Activated naive CD8-positive, alpha-beta T cell treated with anti-CD3 and anti-CD28 coated beads, Interleukin-2, amount 10 ng/mL, durations not matched to agents 7 days and 5 days (primary cell): ENCODE measurements at regions not wholly inside any gene's neighbourhood (a gene's known extent, or its start where the extent isn't known, plus 50 kb on each side); places are given as distances from the start of the nearest gene placed in this dataset.

Experiments
- ATAC-seq: fragments of 150-1000 bp; cut with Tn5 transposase; one replicate; pipeline ENCODE4 v1.10.0; 2021; ENCODE audit warnings: low read depth, moderate library complexity
- POLR2A ChIA-PET: fragments of 350-600 bp; sonication (Branson Sonifier 250); formaldehyde crosslinking; loops from one replicate; lab custom pipeline; 2021; ENCODE audit warnings: antibody characterized with exemption; lab: Charles Lee
- DNase-seq: peaks from one replicate; pipeline ENCODE4 v3.0.0; 2021
- H3K27ac Mint-ChIP-seq: one replicate; pipeline ENCODE4 v1.8.0; 2022; ENCODE audit warnings: mild to moderate bottlenecking, mixed read lengths
- H3K27me3 Mint-ChIP-seq: one replicate; pipeline ENCODE4 v1.8.0; 2022; ENCODE audit warnings: mild to moderate bottlenecking, moderate library complexity, mixed read lengths
- H3K36me3 Mint-ChIP-seq: one replicate; pipeline ENCODE4 v1.8.0; 2021; ENCODE audit warnings: mild to moderate bottlenecking, mixed read lengths
- H3K4me1 Mint-ChIP-seq: one replicate; pipeline ENCODE4 v1.8.0; 2021; ENCODE audit warnings: mixed read lengths
- H3K4me3 Mint-ChIP-seq: one replicate; pipeline ENCODE4 v1.8.0; 2022; ENCODE audit warnings: mild to moderate bottlenecking, moderate library complexity, mixed read lengths
- H3K9me3 Mint-ChIP-seq: one replicate; pipeline ENCODE4 v1.8.0; 2021; ENCODE audit warnings: mixed read lengths

- Mint-ChIP-seq H3K4me3 (no peak overlapping the region), H3K27ac (no peak overlapping the region), H3K4me1 (no peaks in the 10 kb centered on the region), H3K9me3 (no peaks in the 10 kb centered on the region), H3K36me3 (no peaks in the 10 kb centered on the region), H3K27me3 (no peaks in the 10 kb centered on the region)
- POLR2A ChIA-PET, result interaction anchor here (0.6 kb wide), 1 partner anchor 587 kb away, joined by 3 read pairs; no protein-coding TSS in a partner anchor
- DNase-seq, result no peak
- no peak for ATAC-seq
Measured at GRCh38 chr14:66405158-66405557, 81.0 kb upstream of the CCDC196 start.

GRCh38 chr14:66413901-66414300 lies 72.3 kb upstream of the CCDC196 start:
- no peaks in the 10 kb centered on the region for H3K4me1 Mint-ChIP-seq
- DNase-seq, result no peak
- ATAC-seq, result no peak
- POLR2A ChIA-PET, result no interaction called here
- no peak overlapping the region for H3K27ac Mint-ChIP-seq
- no peak overlapping the region for H3K4me3 Mint-ChIP-seq
- peaks cover 2% of the 10 kb centered on the region for H3K36me3 Mint-ChIP-seq
- no peaks in the 10 kb centered on the region for H3K27me3 Mint-ChIP-seq
- H3K9me3 Mint-ChIP-seq, result peaks cover 1% of the 10 kb centered on the region

GRCh38 chr14:66414511-66414910 lies 71.7 kb upstream of the CCDC196 start:
- peaks cover 2% of the 10 kb centered on the region for H3K36me3 Mint-ChIP-seq
- DNase-seq (no peak), ATAC-seq (no peak)
- no peaks in the 10 kb centered on the region for H3K4me1 Mint-ChIP-seq
- no peak overlapping the region for H3K27ac Mint-ChIP-seq
- no peak overlapping the region for H3K4me3 Mint-ChIP-seq
- POLR2A ChIA-PET, result no interaction called here
- H3K27me3 Mint-ChIP-seq, result no peaks in the 10 kb centered on the region
- H3K9me3 Mint-ChIP-seq, result peaks cover 1% of the 10 kb centered on the region

- POLR2A ChIA-PET, result no interaction called here
- Mint-ChIP-seq H3K27me3 (no peaks in the 10 kb centered on the region), H3K9me3 (no peaks in the 10 kb centered on the region), H3K27ac (no peak overlapping the region), H3K4me1 (no peaks in the 10 kb centered on the region), H3K36me3 (no peaks in the 10 kb centered on the region), H3K4me3 (no peak overlapping the region)
- ATAC-seq (no peak), DNase-seq (no peak)
Measured at GRCh38 chr14:66420251-66421006, 65.7 kb upstream of the CCDC196 start.

- Mint-ChIP-seq H3K27ac (no peak overlapping the region), H3K36me3 (no peaks in the 10 kb centered on the region), H3K9me3 (no peaks in the 10 kb centered on the region), H3K27me3 (no peaks in the 10 kb centered on the region), H3K4me3 (no peak overlapping the region), H3K4me1 (no peaks in the 10 kb centered on the region)
- ATAC-seq, result no peak
- no peak for DNase-seq
- POLR2A ChIA-PET, result no interaction called here
Measured at GRCh38 chr14:66421990-66422946, 63.9 kb upstream of the CCDC196 start.

- H3K4me3 Mint-ChIP-seq, result no peak overlapping the region
- H3K9me3 Mint-ChIP-seq, result no peaks in the 10 kb centered on the region
- no peak overlapping the region for H3K27ac Mint-ChIP-seq
- DNase-seq (no peak), ATAC-seq (no peak)
- no peaks in the 10 kb centered on the region for H3K27me3 Mint-ChIP-seq
- no peaks in the 10 kb centered on the region for H3K4me1 Mint-ChIP-seq
- peaks cover 1% of the 10 kb centered on the region for H3K36me3 Mint-ChIP-seq
- POLR2A ChIA-PET, result no interaction called here
Measured at GRCh38 chr14:66425402-66425801, 60.8 kb upstream of the CCDC196 start.

- Mint-ChIP-seq H3K36me3 (peaks cover 1% of the 10 kb centered on the region), H3K4me1 (no peaks in the 10 kb centered on the region), H3K27me3 (no peaks in the 10 kb centered on the region), H3K4me3 (no peak overlapping the region), H3K9me3 (no peaks in the 10 kb centered on the region), H3K27ac (no peak overlapping the region)
- POLR2A ChIA-PET, result no interaction called here
- DNase-seq (no peak), ATAC-seq (no peak)
Measured at GRCh38 chr14:66426451-66426850, 59.7 kb upstream of the CCDC196 start.

- no peak overlapping the region for H3K27ac Mint-ChIP-seq
- H3K9me3 Mint-ChIP-seq, result peaks cover 2% of the 10 kb centered on the region
- no peak overlapping the region for H3K4me3 Mint-ChIP-seq
- no peaks in the 10 kb centered on the region for H3K4me1 Mint-ChIP-seq
- POLR2A ChIA-PET, result no interaction called here
- no peak for ATAC-seq
- H3K36me3 Mint-ChIP-seq, result peaks cover 1% of the 10 kb centered on the region
- DNase-seq, result no peak
- H3K27me3 Mint-ChIP-seq, result no peaks in the 10 kb centered on the region
Measured at GRCh38 chr14:66432334-66432733, 53.8 kb upstream of the CCDC196 start.

GRCh38 chr14:66434464-66434863 lies 51.7 kb upstream of the CCDC196 start:
- H3K4me1 Mint-ChIP-seq, result no peaks in the 10 kb centered on the region
- H3K27me3 Mint-ChIP-seq, result peaks cover 2% of the 10 kb centered on the region
- ATAC-seq (no peak), DNase-seq (no peak)
- H3K9me3 Mint-ChIP-seq, result peaks cover 9% of the 10 kb centered on the region
- no peaks in the 10 kb centered on the region for H3K36me3 Mint-ChIP-seq
- H3K4me3 Mint-ChIP-seq, result no peak overlapping the region
- POLR2A ChIA-PET, result no interaction called here
- no peak overlapping the region for H3K27ac Mint-ChIP-seq

- no peak overlapping the region for H3K4me3 Mint-ChIP-seq
- no peak for DNase-seq
- no peak overlapping the region for H3K27ac Mint-ChIP-seq
- H3K4me1 Mint-ChIP-seq, result no peaks in the 10 kb centered on the region
- POLR2A ChIA-PET, result no interaction called here
- no peak for ATAC-seq
- H3K36me3 Mint-ChIP-seq, result peaks cover 3% of the 10 kb centered on the region
- peaks cover 19% of the 10 kb centered on the region for H3K9me3 Mint-ChIP-seq
- H3K27me3 Mint-ChIP-seq, result peaks cover 2% of the 10 kb centered on the region
Measured at GRCh38 chr14:66435683-66436082, 50.5 kb upstream of the CCDC196 start.
